Ectodermal cell (in vitro differentiated cells): ENCODE measurements at regions not wholly inside any gene's neighbourhood (a gene's known extent, or its start where the extent isn't known, plus 50 kb on each side); places are given as distances from the start of the nearest gene placed in this dataset.
"Not testable (repeated sequence)": the region's sequence is repeated elsewhere in the genome, so short reads cannot be mapped to it uniquely, and the experiment has no call there.

Experiments used
- H3K27ac ChIP-seq: 2 replicates; pipeline ENCODE4 v1.7.0; 2013; ENCODE audit warnings: mild to moderate bottlenecking, low read depth, low read length; ENCODE audit not compliant: insufficient read depth, poor library complexity, severe bottlenecking
- H3K27me3 ChIP-seq: 2 replicates; pipeline ENCODE4 v1.7.0; 2013; ENCODE audit warnings: mild to moderate bottlenecking, low read length; ENCODE audit not compliant: insufficient read depth, control insufficient read depth, poor library complexity, severe bottlenecking
- H3K36me3 ChIP-seq: one replicate; pipeline ENCODE4 v1.7.0; 2013; ENCODE audit warnings: low read length; ENCODE audit not compliant: control insufficient read depth, insufficient read depth
- H3K4me1 ChIP-seq: one replicate; pipeline ENCODE4 v1.7.0; 2013; ENCODE audit warnings: low read length; ENCODE audit not compliant: control insufficient read depth, insufficient read depth
- H3K4me3 ChIP-seq: 2 replicates; pipeline ENCODE4 v1.7.0; 2013; ENCODE audit warnings: low read depth, low read length, control low read depth; ENCODE audit not compliant: insufficient read depth
- H3K9me3 ChIP-seq: 2 replicates; pipeline ENCODE4 v1.7.0; 2013; ENCODE audit warnings: mild to moderate bottlenecking, low read length, moderate library complexity; ENCODE audit not compliant: control insufficient read depth
- WGBS, 2 experiments: methylation state at CpG; one replicate each; pipeline ENCODE4 v1.1.7; 2013; ENCODE audit warnings: missing lambda C conversion rate in 2 of 2; 5-methylcytosine and 5-hydroxymethylcytosine counted together

DNA sequence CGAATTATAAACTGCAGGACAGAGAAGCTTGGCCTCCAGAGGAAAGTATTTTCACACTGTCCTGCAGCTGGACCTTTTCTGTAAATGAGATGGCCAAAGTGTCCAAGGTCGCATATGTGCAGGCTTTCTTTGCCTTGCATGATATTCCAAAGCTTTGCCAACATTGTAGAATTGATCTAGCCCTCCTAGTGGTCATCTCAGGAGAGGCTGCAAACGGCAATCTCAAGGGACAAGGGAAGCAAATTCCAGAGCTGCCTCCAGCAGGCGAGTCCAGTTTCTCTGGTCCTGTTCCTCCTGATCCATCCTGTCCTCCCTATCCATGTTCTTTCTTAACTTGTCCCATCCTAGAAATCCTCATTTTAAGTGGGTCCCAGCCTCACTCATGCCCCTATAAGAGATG is 373.4 kb upstream of the PCDH15 start:
- no peaks in the 10 kb centered on the region for H3K9me3 ChIP-seq
- H3K36me3 ChIP-seq, result no peaks in the 10 kb centered on the region
- H3K27ac ChIP-seq, result no peak overlapping the region
- H3K27me3 ChIP-seq, result no peaks in the 10 kb centered on the region
- no peak overlapping the region for H3K4me3 ChIP-seq
- H3K4me1 ChIP-seq, result no peaks in the 10 kb centered on the region
- WGBS, 2 experiments, result 66 to 68% methylated on average over 4 of the region's 4 CpGs

- no peak overlapping the region for H3K4me3 ChIP-seq
- no peak overlapping the region for H3K27ac ChIP-seq
- no peaks in the 10 kb centered on the region for H3K36me3 ChIP-seq
- H3K27me3 ChIP-seq, result no peaks in the 10 kb centered on the region
- no CpG with 5 or more reads among the region's 1 CpG for WGBS, 2 experiments
- H3K9me3 ChIP-seq, result no peaks in the 10 kb centered on the region
- H3K4me1 ChIP-seq, result no peaks in the 10 kb centered on the region
Measured at GRCh38 chr10:55169493-55169892, 368.5 kb upstream of the PCDH15 start.

DNA sequence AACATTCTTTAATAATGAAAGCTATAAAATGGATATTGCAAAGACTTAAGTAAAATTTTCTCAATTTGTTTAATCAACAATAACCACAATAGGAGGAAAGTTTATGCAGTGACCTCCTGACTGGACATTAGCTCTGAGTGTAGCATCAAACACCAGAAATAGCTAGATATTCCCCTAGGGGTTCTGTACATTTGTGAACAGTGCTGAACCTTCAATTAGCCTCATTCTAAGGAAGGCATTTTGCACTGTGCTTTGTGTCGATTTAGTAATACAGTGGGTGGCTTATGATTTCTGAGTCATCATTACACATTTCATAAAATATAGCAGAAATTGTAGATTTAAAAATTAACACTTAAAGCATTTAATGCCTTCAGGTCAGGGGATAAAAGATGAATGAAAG is 367.3 kb upstream of the PCDH15 start:
- no peaks in the 10 kb centered on the region for H3K9me3 ChIP-seq
- H3K36me3 ChIP-seq, result no peaks in the 10 kb centered on the region
- WGBS, 2 experiments, result no CpG with 5 or more reads among the region's 1 CpG
- no peak overlapping the region for H3K27ac ChIP-seq
- H3K4me3 ChIP-seq, result no peak overlapping the region
- H3K27me3 ChIP-seq, result no peaks in the 10 kb centered on the region
- no peaks in the 10 kb centered on the region for H3K4me1 ChIP-seq

- no peaks in the 10 kb centered on the region for H3K9me3 ChIP-seq
- H3K27ac ChIP-seq, result no peak overlapping the region
- no peaks in the 10 kb centered on the region for H3K4me1 ChIP-seq
- no peak overlapping the region for H3K4me3 ChIP-seq
- 95 to 99% methylated on average over 6 of the region's 6 CpGs for WGBS, 2 experiments
- H3K27me3 ChIP-seq, result no peaks in the 10 kb centered on the region
- H3K36me3 ChIP-seq, result no peaks in the 10 kb centered on the region
Measured at GRCh38 chr10:55163388-55163979, 362.5 kb upstream of the PCDH15 start.

GRCh38 chr10:55162321-55162720 is 361.3 kb upstream of the PCDH15 start:
- not testable (repeated sequence) for H3K9me3 ChIP-seq, H3K36me3 ChIP-seq, H3K4me1 ChIP-seq, H3K27me3 ChIP-seq, H3K4me3 ChIP-seq, H3K27ac ChIP-seq
- 91 to 97% methylated on average over 1 to 2 of the region's 2 CpGs for WGBS, 2 experiments

DNA sequence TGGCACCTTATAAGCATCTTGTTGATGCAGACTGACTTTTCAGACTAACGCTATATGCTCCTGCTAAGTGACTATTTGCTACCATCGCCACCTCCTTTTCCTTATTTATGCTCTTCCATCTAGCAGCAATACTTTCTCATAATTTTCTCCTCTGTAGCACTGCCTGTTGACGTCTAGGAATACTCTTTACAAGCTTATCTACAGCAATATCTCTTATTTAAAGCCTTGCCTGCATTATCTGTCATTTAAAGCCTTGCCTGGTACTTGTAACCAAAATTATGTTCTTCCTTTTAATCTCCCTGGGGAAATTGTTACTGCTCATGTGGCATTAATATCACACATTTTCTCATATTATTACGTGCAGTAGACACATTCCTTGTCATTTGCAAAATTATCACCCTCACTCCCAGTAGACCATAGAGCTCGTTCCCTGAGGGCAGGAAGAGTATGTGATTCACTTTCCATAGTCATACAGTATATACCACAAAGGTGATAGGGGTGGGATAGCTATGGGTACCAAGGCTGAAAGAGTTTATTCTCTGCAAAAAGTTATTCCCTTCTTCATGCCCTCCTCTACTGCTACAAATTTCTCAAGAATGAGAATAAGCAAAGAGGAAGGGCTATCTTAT is 359.7 kb upstream of the PCDH15 start:
- Histone ChIP-seq H3K27ac (no peak overlapping the region), H3K4me3 (no peak overlapping the region), H3K27me3 (no peaks in the 10 kb centered on the region), H3K4me1 (no peaks in the 10 kb centered on the region), H3K9me3 (no peaks in the 10 kb centered on the region), H3K36me3 (no peaks in the 10 kb centered on the region)
- WGBS, 2 experiments, result 84 to 89% methylated on average over 4 to 5 of the region's 5 CpGs

GRCh38 chr10:55158633-55159032 is 357.6 kb upstream of the PCDH15 start:
- no peaks in the 10 kb centered on the region for H3K36me3 ChIP-seq
- 0% methylated on average over 1 of the region's 1 CpG for WGBS, 2 experiments
- no peaks in the 10 kb centered on the region for H3K4me1 ChIP-seq
- H3K27ac ChIP-seq, result no peak overlapping the region
- no peaks in the 10 kb centered on the region for H3K9me3 ChIP-seq
- H3K4me3 ChIP-seq, result no peak overlapping the region
- H3K27me3 ChIP-seq, result no peaks in the 10 kb centered on the region

DNA sequence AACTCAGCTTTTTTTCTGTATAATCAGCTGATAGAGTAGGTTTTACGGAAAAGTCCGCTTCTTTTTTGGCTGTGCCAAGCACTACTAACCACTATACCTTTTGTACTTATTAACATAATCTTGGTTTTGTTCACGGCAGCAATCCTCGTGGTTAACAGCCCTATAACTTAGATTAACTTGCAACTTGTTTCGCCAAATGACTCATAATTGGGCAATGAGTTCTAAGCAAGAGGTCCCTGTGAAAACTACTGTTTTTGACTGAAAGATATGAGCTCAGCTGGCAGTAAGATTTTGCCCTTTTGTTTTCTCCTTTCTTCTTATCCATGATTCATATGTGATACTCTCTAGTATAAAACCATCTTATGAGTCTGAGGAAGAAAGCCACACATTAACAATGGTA is 345.0 kb upstream of the PCDH15 start:
- 62 to 67% methylated on average over 5 of the region's 5 CpGs for WGBS, 2 experiments
- no peak overlapping the region for H3K4me3 ChIP-seq
- no peaks in the 10 kb centered on the region for H3K36me3 ChIP-seq

GRCh38 chr10:55144001-55144400 is 343.0 kb upstream of the PCDH15 start:
- no peaks in the 10 kb centered on the region for H3K9me3 ChIP-seq
- no peaks in the 10 kb centered on the region for H3K27me3 ChIP-seq
- 94% methylated on average over 2 of the region's 2 CpGs; no CpG with 5 or more reads in 1 of the 2 experiments for WGBS, 2 experiments
- H3K4me3 ChIP-seq, result no peak overlapping the region
- H3K4me1 ChIP-seq, result no peaks in the 10 kb centered on the region
- H3K36me3 ChIP-seq, result no peaks in the 10 kb centered on the region
- H3K27ac ChIP-seq, result no peak overlapping the region

More for the DNA sequence above, 345.0 kb upstream of the PCDH15 start:
- Histone ChIP-seq H3K27me3 (no peaks in the 10 kb centered on the region), H3K9me3 (no peaks in the 10 kb centered on the region), H3K27ac (no peak overlapping the region), H3K4me1 (no peaks in the 10 kb centered on the region)

GRCh38 chr10:55141892-55142291 is 340.9 kb upstream of the PCDH15 start:
- H3K4me3 ChIP-seq, result no peak overlapping the region
- no peaks in the 10 kb centered on the region for H3K27me3 ChIP-seq
- no peaks in the 10 kb centered on the region for H3K36me3 ChIP-seq
- no peaks in the 10 kb centered on the region for H3K4me1 ChIP-seq
- H3K9me3 ChIP-seq, result no peaks in the 10 kb centered on the region
- H3K27ac ChIP-seq, result no peak overlapping the region
